Esophagus muscularis mucosa (tissue), 4 donors: ENCODE measurements at regions not wholly inside any gene's neighbourhood (a gene's known extent, or its start where the extent isn't known, plus 50 kb on each side); places are given as distances from the start of the nearest gene placed in this dataset.

ENCODE experiments used
- DNase-seq: peaks from one replicate; pipeline ENCODE4 v3.0.0-alpha.2; 2017; ENCODE audit errors: extremely low spot score
- H3K27ac ChIP-seq, 4 donors: fragments of 200-600 bp; sonication (generic); replicated peaks in 1 of 4; 1 replicate in 3 of 4; 2 replicates in 1 of 4; pipeline ENCODE4 v1.5.1; 2016 to 2019; ENCODE audit warnings: mild to moderate bottlenecking in 1 of 4
- H3K27me3 ChIP-seq, 4 donors: fragments of 200-600 bp; sonication (generic); one replicate each; pipeline versions ENCODE4 v1.5.1 to v1.6.0; 2016 to 2019
- H3K36me3 ChIP-seq, 4 donors: fragments of 200-600 bp; sonication (generic); one replicate each; pipeline ENCODE4 v1.5.1; 2016 to 2019
- H3K4me1 ChIP-seq, 4 donors: fragments of 200-600 bp; sonication (generic); one replicate each; pipeline ENCODE4 v1.5.1; 2016 to 2019
- H3K4me3 ChIP-seq, 4 donors: fragments of 200-600 bp; sonication (generic); 1 replicate in 2 of 4; 2 replicates in 2 of 4; pipeline ENCODE4 v1.5.1; 2016 to 2019; ENCODE audit warnings: mild to moderate bottlenecking in 4 of 4, moderate library complexity in 1 of 4
- H3K9me3 ChIP-seq, 4 donors: fragments of 200-600 bp; sonication (generic); 1 replicate in 3 of 4; 2 replicates in 1 of 4; pipeline ENCODE4 v1.5.1; 2016 to 2019
- CTCF ChIP-seq, 3 experiments: fragments of 200-600 bp in 2 of 3; fragments of 450-650 bp in 1 of 3; sonication (generic) in 2 of 3; IDR thresholded peaks; one replicate each; pipeline ENCODE4 v1.5.1; 2017 to 2019; ENCODE audit warnings: antibody characterized with exemption in 3 of 3, mild to moderate bottlenecking in 2 of 3, moderate library complexity in 1 of 3
- EP300 ChIP-seq: sonication (generic); formaldehyde crosslinking; IDR thresholded peaks from one replicate; pipeline ENCODE4 v1.6.1; 2017; ENCODE audit warnings: antibody characterized with exemption
- POLR2A ChIP-seq: fragments of 450-650 bp; IDR thresholded peaks from one replicate; pipeline ENCODE4 v1.6.1; 2017; ENCODE audit warnings: antibody characterized with exemption, moderate library complexity, mild to moderate bottlenecking, low read depth
- POLR2AphosphoS5 ChIP-seq, 2 donors: sonication (generic); formaldehyde crosslinking; IDR thresholded peaks; one replicate each; pipeline ENCODE4 v1.6.1; 2017; ENCODE audit warnings: antibody characterized with exemption in 2 of 2
- WGBS: methylation state at CpG from one replicate; pipeline ENCODE4 v1.1.5; 2018; 5-methylcytosine and 5-hydroxymethylcytosine counted together
- intact Hi-C: fragments of 100-400 bp; cut with DNase I; formaldehyde crosslinking; loops from one replicate; pipeline ENCODE4 v1.15.1; 2023

GRCh38 chr5:96075579-96076289 is 114.1 kb upstream of the ELL2 start:
- Histone ChIP-seq H3K4me1 (peaks cover 0 to 8% (median 0%) of the 10 kb centered on the region in 4 donors), H3K27ac (no peak overlapping the region), H3K4me3 (no peak overlapping the region), H3K27me3 (no peaks in the 10 kb centered on the region), H3K9me3 (no peaks in the 10 kb centered on the region), H3K36me3 (no peaks in the 10 kb centered on the region)
- 54% methylated on average over 2 of the region's 2 CpGs for WGBS
- TF ChIP-seq POLR2A (no peak), POLR2AphosphoS5 (IDR thresholded peaks at IDR 0.05) (no peak), EP300 (no peak), CTCF (IDR thresholded peaks at IDR 0.05) (no peak)
- DNase-seq = no peak
- intact Hi-C loops = no loop called here

GRCh38 chr5:96074870-96075269 is 113.2 kb upstream of the ELL2 start:
- whole genome bisulfite sequencing = 63% methylated on average over 2 of the region's 2 CpGs
- H3K27ac ChIP-seq = no peak overlapping the region
- intact Hi-C loops = no loop called here
- TF ChIP-seq EP300 (no peak), POLR2AphosphoS5 (IDR thresholded peaks at IDR 0.05) (no peak), CTCF (IDR thresholded peaks at IDR 0.05) (no peak), POLR2A (no peak)
- H3K9me3 ChIP-seq = no peaks in the 10 kb centered on the region
- no peak for DNase-seq
- H3K36me3 ChIP-seq = no peaks in the 10 kb centered on the region
- H3K4me1 ChIP-seq = peaks cover 0 to 8% (median 0%) of the 10 kb centered on the region in 4 donors
- H3K27me3 ChIP-seq = no peaks in the 10 kb centered on the region
- H3K4me3 ChIP-seq = no peak overlapping the region

- intact Hi-C loops = no loop called here
- peaks cover 0 to 8% (median 0%) of the 10 kb centered on the region in 4 donors for H3K4me1 ChIP-seq
- no peaks in the 10 kb centered on the region for H3K36me3 ChIP-seq
- 67% methylated on average over 1 of the region's 1 CpG for WGBS
- no peaks in the 10 kb centered on the region for H3K27me3 ChIP-seq
- no peak for DNase-seq
- H3K9me3 ChIP-seq = no peaks in the 10 kb centered on the region
- no peak overlapping the region for H3K4me3 ChIP-seq
- no peak for TF ChIP-seq CTCF (IDR thresholded peaks at IDR 0.05)
- no peak for TF ChIP-seq POLR2A
- TF ChIP-seq POLR2AphosphoS5 (IDR thresholded peaks at IDR 0.05) = no peak
- no peak for TF ChIP-seq EP300
- no peak overlapping the region for H3K27ac ChIP-seq
These were observed 112.8 kb upstream of the ELL2 start for GRCh38 chr5:96074460-96074859.

GRCh38 chr5:96072791-96073165 is 111.1 kb upstream of the ELL2 start:
- Histone ChIP-seq H3K9me3 (no peaks in the 10 kb centered on the region), H3K36me3 (no peaks in the 10 kb centered on the region), H3K4me3 (no peak overlapping the region), H3K27ac (no peak overlapping the region), H3K27me3 (no peaks in the 10 kb centered on the region), H3K4me1 (peaks cover 0 to 13% (median 6%) of the 10 kb centered on the region in 4 donors)
- 93% methylated on average over 3 of the region's 3 CpGs for WGBS
- intact Hi-C loops = no loop called here
- DNase-seq = no peak
- no peak for TF ChIP-seq EP300
- no peak for TF ChIP-seq CTCF (IDR thresholded peaks at IDR 0.05)
- no peak for TF ChIP-seq POLR2A
- TF ChIP-seq POLR2AphosphoS5 (IDR thresholded peaks at IDR 0.05) = no peak
